ENCODE measurements at regions not wholly inside any gene's neighbourhood (a gene's known extent, or its start where the extent isn't known, plus 50 kb on each side); places are given as distances from the start of the nearest gene placed in this dataset.

GRCh38 chr5:13472842-13473241 lies 471.6 kb downstream of the DNAH5 start:
- DNase-seq, result no peak

DNA sequence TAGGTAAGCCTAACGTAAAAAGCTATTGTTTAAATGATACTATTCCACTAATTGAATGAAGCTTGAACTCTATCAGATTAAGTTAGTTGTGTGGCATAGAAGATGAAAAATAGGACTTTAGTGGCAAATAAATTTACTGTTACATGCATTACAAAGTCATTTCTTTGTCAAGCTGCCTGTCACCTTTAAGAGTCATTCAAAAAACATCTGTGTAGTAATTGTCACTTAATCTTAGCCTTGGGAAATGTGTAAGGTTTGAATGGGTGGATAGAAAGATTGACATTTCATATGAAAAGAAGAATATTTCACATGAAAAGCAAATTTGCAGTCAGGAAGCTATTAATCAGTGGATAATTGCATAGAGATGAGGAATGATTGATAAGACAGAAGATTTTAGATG lies 473.5 kb downstream of the DNAH5 start:
- no peak for DNase-seq

DNA sequence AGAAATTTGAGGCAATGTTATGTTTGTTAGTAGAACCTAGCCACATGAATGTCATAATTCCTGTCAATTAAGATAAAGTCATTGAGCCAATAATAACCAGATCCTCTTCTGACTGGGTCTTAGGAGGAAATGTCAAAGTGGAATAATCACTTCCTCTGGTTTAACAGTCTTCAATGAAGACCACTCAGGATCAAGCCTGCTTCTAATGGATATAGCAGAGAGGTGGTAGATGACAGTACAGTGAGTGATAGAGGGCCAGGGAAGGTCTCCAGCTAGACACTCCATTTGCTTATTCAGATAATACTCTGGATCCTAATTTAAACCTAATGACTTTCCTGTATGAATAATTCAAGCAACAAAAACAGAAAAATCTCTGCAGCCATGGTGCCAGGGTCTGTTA lies 474.2 kb downstream of the DNAH5 start:
- no peak for DNase-seq

- DNase-seq, result no peak
Observed at GRCh38 chr5:13464532-13465193, 479.8 kb downstream of the DNAH5 start.

- no peak for DNase-seq
Observed at GRCh38 chr5:13460587-13460986, 483.9 kb downstream of the DNAH5 start.

GRCh38 chr5:13454050-13454449 lies 490.4 kb downstream of the DNAH5 start:
- no peak for DNase-seq

- DNase-seq, result no peak
Observed at GRCh38 chr5:13448843-13449242, 495.6 kb downstream of the DNAH5 start.

- no peak for DNase-seq
Observed at GRCh38 chr5:13439430-13439829, 505.1 kb downstream of the DNAH5 start.

DNA sequence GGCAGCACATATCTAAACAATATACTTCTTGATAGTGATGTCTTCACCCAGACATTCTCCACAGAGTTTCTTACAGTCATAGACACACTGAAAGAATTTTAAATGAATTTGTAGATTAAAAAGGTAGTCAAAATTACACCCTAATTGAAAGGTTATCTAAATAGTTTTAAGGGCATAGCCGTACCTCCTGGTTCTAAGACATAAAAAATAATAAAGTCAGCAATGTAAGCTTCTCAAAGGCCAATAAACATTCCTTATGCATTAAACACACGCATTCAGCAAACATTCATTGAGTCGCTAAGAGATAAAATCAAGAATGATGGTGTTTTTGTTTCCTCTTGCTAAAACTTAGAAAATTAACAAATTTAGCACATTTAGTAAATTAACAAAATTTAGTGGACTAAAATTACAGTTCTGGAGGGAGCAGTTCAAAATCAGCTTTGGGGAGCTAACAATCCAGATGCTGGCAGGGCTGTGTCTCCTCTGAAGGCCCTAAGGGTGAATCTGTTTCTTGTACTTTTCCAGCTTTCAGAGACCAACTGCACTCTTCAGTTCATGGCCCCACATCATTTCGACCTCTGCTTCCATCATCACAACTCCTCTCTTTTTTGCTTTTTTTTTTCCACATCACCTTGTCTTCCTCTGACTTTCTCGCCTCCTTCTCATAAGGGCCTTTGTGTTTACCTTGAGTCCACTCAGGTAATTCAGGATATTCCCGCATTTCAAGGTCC lies 516.5 kb downstream of the DNAH5 start:
- no peak for DNase-seq

DNA sequence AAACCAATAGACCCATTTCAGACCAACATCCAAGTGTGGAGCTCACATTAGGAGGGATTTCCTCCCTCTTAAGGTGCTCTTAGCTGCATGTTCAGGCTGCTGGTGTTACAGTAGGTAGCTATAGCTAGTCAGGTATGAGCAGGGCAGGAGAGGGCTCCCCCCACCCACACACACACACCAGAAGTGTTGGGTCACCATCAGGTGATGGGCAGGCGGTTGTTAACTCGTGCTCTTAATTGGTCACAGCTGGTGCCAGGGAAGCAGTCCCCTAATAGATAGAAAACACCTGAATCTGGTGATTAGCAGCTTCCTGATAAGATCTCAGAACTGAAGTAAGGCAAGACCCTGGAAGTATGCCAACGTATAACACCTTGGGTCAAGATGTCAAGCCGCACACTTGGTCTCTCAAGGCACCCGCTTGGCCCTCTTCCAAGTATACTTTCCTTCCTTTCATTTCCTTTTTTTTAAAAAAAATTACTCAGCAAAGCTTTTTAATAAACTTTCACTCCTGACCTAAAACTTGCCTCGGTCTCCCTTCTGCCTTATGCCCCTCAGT lies 532.4 kb downstream of the DNAH5 start:
- no peak for DNase-seq

DNA sequence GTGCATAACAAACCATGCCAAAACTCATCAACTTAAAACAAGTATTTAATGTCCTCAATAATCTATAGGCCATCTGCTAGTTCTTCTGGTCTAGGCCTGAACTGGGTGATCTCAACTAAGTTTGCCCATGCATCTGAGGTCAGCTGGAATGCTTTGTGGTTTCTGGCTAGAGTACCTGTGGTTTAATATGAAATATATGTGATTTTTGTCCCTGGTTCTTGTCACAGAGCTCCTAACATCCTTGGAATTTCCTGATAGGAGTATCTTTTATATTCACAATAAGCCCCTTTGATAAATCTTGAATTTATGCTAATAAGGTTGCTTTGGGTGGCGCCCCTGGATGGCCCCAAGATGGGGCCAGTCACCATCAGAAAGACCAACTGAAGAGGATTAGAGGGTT lies 535.9 kb downstream of the DNAH5 start:
- DNase-seq, result no peak

DNA sequence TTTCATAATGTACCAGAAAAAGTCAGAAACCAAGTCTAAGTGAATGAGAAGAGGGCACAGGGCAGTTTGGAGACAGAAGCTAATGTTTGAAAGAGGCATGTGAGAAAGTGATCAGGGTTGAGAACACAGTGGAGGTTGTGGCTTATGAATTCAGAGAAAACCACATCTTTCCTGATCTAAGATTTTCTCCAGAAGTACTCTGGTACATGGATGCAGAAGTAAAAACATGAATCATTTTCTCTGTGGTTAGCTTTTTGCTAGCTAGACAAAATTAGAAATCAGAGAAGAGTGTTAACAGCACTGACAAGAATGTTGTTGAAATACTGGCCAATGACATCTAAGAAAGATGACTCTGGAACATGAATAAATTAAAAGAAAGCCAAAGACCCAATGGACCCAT lies 541.1 kb downstream of the DNAH5 start:
- no peak for DNase-seq

GRCh38 chr5:13385066-13385465 lies 559.4 kb downstream of the DNAH5 start:
- no peak for DNase-seq

DNA sequence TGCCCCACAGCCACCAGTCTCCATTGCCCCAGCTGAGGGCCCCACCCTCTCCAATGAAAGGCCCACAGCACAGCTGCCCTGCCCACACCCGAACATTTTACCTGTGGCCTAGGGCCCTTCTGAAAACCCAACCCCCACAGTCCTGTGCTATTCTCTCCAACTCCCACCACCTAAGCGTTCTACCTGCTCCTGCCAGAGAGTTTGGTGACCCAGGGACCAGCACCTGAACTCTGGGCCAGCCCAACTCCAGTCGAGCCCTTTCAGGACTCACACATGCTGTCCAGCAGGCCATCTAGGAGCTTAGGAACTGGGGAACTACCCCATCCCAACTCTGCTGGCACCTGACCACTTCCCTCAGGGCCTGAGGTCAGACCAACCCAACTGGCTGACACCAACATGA lies 562.3 kb downstream of the DNAH5 start:
- DNase-seq, result no peak

GRCh38 chr5:13378091-13378490 lies 566.4 kb downstream of the DNAH5 start:
- DNase-seq, result no peak

GRCh38 chr5:13359344-13359743 lies 585.1 kb downstream of the DNAH5 start:
- no peak for DNase-seq

- DNase-seq, result no peak
Observed at GRCh38 chr5:13358342-13358741, 586.1 kb downstream of the DNAH5 start.

DNA sequence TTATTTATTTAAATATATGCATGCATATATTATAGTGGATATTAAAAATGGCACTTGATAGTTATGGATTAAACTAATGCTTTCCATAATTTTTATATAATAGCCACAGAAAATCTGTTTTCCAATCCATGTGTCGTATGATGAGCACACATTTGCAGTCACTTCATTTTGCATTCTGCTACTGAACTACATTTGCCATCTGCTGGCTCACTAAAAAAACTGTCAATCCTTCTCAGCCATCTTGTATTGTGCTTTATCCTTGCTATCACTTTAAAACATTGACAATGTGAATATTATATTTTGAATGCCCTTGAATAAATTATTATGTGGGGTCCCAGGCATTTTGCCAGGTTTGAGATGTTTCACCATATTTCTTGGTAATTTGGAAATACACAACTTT lies 586.6 kb downstream of the DNAH5 start:
- DNase-seq, result no peak

GRCh38 chr5:13356226-13356625 lies 588.3 kb downstream of the DNAH5 start:
- DNase-seq, result no peak

GRCh38 chr5:13354611-13355010 lies 589.9 kb downstream of the DNAH5 start:
- DNase-seq, result no peak

- DNase-seq, result no peak
Observed at GRCh38 chr5:13350767-13351166, 593.7 kb downstream of the DNAH5 start.

DNA sequence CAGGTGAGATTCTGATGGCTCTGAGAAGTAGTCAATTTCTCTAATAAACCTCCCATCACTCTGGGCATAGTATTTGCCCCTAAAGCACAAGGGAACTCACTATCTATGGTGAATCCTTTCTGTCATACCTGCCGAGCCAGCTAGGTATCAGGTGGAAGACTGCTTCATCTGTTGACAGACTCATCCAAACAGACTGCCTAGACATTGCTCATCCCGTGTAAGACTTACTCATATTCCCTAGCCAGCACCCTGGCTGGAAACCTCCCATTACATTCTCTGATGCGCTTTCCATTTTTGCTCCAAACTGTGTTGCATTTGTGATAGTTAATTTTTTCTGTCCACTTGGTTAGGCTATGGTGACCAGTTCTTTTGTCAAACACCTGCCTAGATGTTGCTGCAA lies 595.9 kb downstream of the DNAH5 start:
- DNase-seq, result no peak

DNA sequence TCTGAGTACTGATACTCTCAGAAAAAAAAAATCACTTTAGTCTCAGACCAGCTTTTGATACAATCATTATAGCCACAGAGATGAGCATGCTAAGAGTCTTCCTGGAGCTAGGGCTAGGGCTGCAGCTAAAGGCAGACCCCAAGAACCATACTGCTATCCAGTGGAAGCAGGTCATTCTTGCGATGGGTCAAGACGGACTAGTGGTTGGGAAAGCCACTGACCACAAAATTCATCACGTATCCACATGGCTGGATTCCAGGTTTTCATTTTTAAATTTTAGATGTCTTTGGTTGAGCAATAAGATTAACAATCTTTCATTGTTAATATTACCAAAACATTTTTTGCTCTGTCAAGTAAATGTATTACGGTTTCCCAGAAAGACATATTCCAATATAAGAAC lies 598.1 kb downstream of the DNAH5 start:
- DNase-seq, result no peak

DNA sequence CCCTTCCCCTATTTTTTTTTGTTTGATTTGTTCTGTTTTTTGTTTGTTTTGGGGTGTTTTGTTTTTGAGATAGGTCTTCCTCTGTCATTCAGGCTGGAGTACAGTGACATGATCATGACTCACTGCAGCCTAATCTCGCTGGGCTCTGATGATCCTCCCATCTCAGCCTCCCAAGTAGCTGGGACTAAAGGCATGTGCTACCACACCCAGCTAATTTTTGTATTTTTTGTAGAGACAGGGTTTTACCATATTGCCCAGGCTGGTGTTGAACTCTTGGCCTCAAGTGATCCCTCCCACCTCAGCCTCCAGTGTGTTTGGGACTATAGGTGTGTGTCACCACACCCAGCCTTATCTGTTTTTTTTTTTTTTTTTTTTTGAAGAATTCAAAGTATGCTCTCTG lies 605.4 kb downstream of the DNAH5 start:
- DNase-seq, result no peak
